ENCODE measurements at regions not wholly inside any gene's neighbourhood (a gene's known extent, or its start where the extent isn't known, plus 50 kb on each side); places are given as distances from the start of the nearest gene placed in this dataset.

DNA sequence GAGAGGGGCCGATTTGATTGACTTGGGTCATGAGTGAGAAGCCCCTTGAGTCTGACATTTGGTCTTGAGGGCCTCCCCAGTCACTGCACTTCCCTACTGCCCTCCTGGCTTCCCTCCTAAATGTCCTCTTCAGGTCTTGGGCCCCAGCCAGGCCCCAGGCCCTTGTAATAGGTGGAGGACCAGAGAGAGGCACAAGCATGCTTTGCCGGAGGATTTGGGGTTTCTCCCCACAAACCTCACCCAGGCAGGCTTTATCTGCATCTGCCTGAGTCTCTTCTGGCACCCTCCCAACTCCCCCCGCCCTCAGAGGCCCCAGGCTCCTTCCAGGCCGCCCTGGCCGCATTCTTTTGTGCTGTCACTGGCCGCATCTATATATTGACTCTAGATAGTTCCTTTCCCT is 270.7 kb downstream of the HAUS1 start:
- Histone ChIP-seq H3K9me3 (ENCODE audit: control insufficient read depth in 5 of 5, low read length in 5 of 5) (no peaks in the 10 kb centered on the region), H3K27ac (ENCODE audit: low read depth, low read length) (no peak overlapping the region), H3K4me3 (ENCODE audit: low read depth in 1 of 5, low read length in 5 of 5) (no peak overlapping the region), H3K9ac (ENCODE audit: low read length in 5 of 5) (no peak overlapping the region), H3K4me1 (ENCODE audit: control insufficient read depth in 5 of 5, insufficient read depth in 5 of 5, low read length in 5 of 5) (no peaks in the 10 kb centered on the region), H3K36me3 (ENCODE audit: control insufficient read depth in 5 of 5, insufficient read depth in 5 of 5, low read length in 5 of 5) (no peaks in the 10 kb centered on the region), H3K27me3 (ENCODE audit: control insufficient read depth in 5 of 5, insufficient read depth in 4 of 5, low read length in 5 of 5) (no peaks in the 10 kb centered on the region)

DNA sequence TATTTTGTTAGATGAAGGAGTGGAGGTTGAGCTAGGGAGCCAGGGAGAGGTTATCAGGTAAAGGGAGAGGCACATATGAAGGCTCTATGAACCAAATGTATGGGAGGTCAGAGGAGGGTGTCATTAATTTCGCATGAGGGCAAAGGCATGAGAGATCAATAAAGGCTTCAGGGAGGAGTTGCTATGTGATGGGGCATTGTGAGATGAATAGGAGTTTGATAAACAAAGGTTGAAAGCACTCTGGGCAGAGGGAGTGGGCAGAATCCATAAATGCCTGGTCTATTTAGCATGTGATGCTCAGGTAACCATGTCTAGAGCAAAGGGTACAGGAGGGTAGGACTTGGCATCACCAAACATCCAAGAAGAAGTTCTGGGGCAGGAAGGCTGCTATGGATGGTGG is 273.4 kb downstream of the HAUS1 start:
- no peaks in the 10 kb centered on the region for H3K4me1 ChIP-seq (ENCODE audit: control insufficient read depth in 5 of 5, insufficient read depth in 5 of 5, low read length in 5 of 5)

DNA sequence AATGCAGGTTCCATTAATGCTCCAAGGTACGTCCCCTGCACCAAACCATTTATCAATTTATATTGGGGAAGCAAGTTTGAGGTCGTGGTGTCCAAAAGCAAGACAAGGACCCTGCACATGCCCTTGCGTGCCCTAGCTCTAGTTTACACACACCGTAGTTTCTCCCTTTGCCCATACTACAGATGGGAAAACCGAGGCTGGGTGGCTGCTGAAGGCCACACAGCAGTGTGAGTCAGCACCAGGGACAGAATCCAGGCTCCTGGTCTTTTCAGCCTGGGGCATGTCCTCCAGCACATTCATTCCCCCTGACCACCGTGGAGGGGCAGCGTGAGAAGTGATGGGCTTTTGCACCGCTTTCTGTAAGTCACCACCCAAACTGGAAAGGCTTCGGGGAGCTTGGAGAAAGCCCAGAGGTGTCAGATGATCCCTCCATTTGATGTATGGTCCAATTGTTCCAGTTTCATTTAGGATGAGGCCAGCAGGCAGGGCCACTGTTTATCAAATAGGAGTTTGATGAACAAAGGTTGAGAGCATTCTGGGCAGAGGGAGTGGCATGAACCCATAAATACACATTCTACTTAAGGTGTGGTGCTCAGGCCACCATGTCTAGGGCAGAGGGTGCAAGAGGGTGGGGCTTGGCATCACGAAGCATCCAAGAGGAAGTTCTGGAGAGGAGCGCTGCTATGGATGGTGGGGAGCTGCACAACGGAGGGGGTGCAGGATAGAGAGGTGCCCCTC is 274.1 kb downstream of the HAUS1 start:
- Histone ChIP-seq H3K27ac (ENCODE audit: low read depth, low read length) (no peak overlapping the region), H3K4me1 (ENCODE audit: control insufficient read depth in 5 of 5, insufficient read depth in 5 of 5, low read length in 5 of 5) (no peaks in the 10 kb centered on the region), H3K9ac (ENCODE audit: low read length in 5 of 5) (no peak overlapping the region), H3K36me3 (ENCODE audit: control insufficient read depth in 5 of 5, insufficient read depth in 5 of 5, low read length in 5 of 5) (no peaks in the 10 kb centered on the region), H3K9me3 (ENCODE audit: control insufficient read depth in 5 of 5, low read length in 5 of 5) (no peaks in the 10 kb centered on the region), H3K4me3 (ENCODE audit: low read depth in 1 of 5, low read length in 5 of 5) (no peak overlapping the region), H3K27me3 (ENCODE audit: control insufficient read depth in 5 of 5, insufficient read depth in 4 of 5, low read length in 5 of 5) (no peaks in the 10 kb centered on the region)

More for the DNA sequence above, 273.4 kb downstream of the HAUS1 start:
- H3K27ac ChIP-seq (ENCODE audit: low read depth, low read length): no peak overlapping the region
- H3K9ac ChIP-seq (ENCODE audit: low read length in 5 of 5): no peak overlapping the region
- H3K27me3 ChIP-seq (ENCODE audit: control insufficient read depth in 5 of 5, insufficient read depth in 4 of 5, low read length in 5 of 5): no peaks in the 10 kb centered on the region
- no peaks in the 10 kb centered on the region for H3K9me3 ChIP-seq (ENCODE audit: control insufficient read depth in 5 of 5, low read length in 5 of 5)
- no peaks in the 10 kb centered on the region for H3K36me3 ChIP-seq (ENCODE audit: control insufficient read depth in 5 of 5, insufficient read depth in 5 of 5, low read length in 5 of 5)
- no peak overlapping the region for H3K4me3 ChIP-seq (ENCODE audit: low read depth in 1 of 5, low read length in 5 of 5)

- H3K9ac ChIP-seq (ENCODE audit: low read length in 5 of 5): no peak overlapping the region
These were observed 274.7 kb downstream of the HAUS1 start for GRCh38 chr18:46378864-46379207.

DNA sequence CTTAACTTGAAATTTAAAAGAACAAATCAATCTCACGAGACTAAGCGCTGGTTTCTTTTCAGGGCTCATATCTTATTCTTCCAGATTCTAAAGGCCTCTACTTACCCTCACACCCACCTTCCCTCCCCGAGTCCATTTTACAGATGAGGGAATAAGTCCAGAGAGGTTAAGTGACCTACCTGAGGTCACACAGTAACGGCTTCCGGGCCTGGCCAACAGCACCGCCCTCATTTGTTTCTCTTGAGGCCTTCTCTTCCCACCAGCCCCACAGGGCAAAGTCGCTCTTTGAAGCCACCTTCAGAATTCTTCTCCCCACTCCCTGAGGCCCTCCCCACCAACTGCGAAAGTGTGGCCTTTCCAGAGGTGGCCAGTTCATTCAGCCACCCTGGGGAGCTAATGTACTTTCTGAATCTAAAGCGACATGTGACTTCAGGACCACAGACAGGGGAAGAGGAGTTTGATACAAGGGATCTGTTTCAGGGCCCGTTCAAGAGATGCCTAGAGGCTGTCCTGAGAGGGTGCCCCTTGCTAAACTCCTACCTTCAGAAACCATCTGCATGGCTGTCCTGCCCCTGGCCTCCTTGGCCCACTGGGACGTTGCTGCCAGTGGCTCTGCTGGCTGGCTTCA is 275.3 kb downstream of the HAUS1 start:
- H3K9ac ChIP-seq (ENCODE audit: low read length in 5 of 5): no peak overlapping the region
- H3K4me1 ChIP-seq (ENCODE audit: control insufficient read depth in 5 of 5, insufficient read depth in 5 of 5, low read length in 5 of 5): no peaks in the 10 kb centered on the region
- H3K9me3 ChIP-seq (ENCODE audit: control insufficient read depth in 5 of 5, low read length in 5 of 5): no peaks in the 10 kb centered on the region
- H3K4me3 ChIP-seq (ENCODE audit: low read depth in 1 of 5, low read length in 5 of 5): no peak overlapping the region
- H3K36me3 ChIP-seq (ENCODE audit: control insufficient read depth in 5 of 5, insufficient read depth in 5 of 5, low read length in 5 of 5): no peaks in the 10 kb centered on the region
- H3K27me3 ChIP-seq (ENCODE audit: control insufficient read depth in 5 of 5, insufficient read depth in 4 of 5, low read length in 5 of 5): no peaks in the 10 kb centered on the region
- no peak overlapping the region for H3K27ac ChIP-seq (ENCODE audit: low read depth, low read length)

More at GRCh38 chr18:46378864-46379207, 274.7 kb downstream of the HAUS1 start:
- no peaks in the 10 kb centered on the region for H3K9me3 ChIP-seq (ENCODE audit: control insufficient read depth in 5 of 5, low read length in 5 of 5)
- H3K4me3 ChIP-seq (ENCODE audit: low read depth in 1 of 5, low read length in 5 of 5): no peak overlapping the region
- no peaks in the 10 kb centered on the region for H3K36me3 ChIP-seq (ENCODE audit: control insufficient read depth in 5 of 5, insufficient read depth in 5 of 5, low read length in 5 of 5)
- no peaks in the 10 kb centered on the region for H3K4me1 ChIP-seq (ENCODE audit: control insufficient read depth in 5 of 5, insufficient read depth in 5 of 5, low read length in 5 of 5)
- H3K27me3 ChIP-seq (ENCODE audit: control insufficient read depth in 5 of 5, insufficient read depth in 4 of 5, low read length in 5 of 5): no peaks in the 10 kb centered on the region
- no peak overlapping the region for H3K27ac ChIP-seq (ENCODE audit: low read depth, low read length)

DNA sequence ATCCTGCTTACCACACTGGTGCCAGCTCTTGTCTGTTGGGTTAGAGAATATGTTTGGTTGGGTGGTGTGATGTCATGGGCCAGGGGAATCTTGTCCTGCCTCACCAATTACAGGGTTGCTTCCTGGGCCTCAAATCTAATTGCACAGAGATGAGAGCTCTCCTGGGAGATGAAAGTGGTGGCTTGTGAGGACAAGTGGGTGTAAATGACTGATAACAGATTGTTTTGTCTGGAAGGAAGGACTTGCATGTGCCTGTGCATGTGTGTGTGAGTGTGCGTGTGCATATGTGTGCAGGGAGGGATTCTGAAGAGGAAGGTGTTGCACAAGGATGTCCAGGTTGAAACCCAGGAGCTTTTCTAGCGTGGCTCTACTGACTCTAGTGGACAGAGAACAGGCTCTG is 271.9 kb downstream of the LOXHD1 start:
- Histone ChIP-seq H3K9me3 (ENCODE audit: control insufficient read depth in 5 of 5, low read length in 5 of 5) (no peaks in the 10 kb centered on the region), H3K4me1 (ENCODE audit: control insufficient read depth in 5 of 5, insufficient read depth in 5 of 5, low read length in 5 of 5) (peaks cover 5 to 17% (median 17%) of the 10 kb centered on the region in 5 donors), H3K27me3 (ENCODE audit: control insufficient read depth in 5 of 5, insufficient read depth in 4 of 5, low read length in 5 of 5) (no peaks in the 10 kb centered on the region), H3K4me3 (ENCODE audit: low read depth in 1 of 5, low read length in 5 of 5) (no peak overlapping the region), H3K36me3 (ENCODE audit: control insufficient read depth in 5 of 5, insufficient read depth in 5 of 5, low read length in 5 of 5) (no peaks in the 10 kb centered on the region), H3K27ac (ENCODE audit: low read depth, low read length) (no peak overlapping the region), H3K9ac (ENCODE audit: low read length in 5 of 5) (no peak overlapping the region)

DNA sequence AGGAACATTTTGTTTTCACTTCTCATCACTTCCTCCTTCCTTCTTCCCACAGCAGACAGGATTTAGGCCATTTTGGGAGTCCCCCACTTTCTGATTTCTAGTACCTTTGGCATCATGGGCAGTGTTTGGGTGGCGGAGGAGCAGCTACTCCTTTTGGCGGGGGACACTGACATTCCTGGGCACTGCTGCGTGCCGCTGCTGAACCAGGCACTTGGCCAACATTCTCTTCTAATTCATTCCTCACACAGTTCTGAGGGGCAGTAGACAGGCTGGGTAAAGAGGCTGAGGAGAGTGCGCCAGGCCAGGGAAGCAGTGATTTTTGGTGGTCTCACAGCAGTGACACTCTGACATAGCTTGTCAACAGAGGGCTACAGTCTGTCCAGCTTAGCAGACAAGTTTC is 270.2 kb downstream of the LOXHD1 start:
- H3K4me1 ChIP-seq (ENCODE audit: control insufficient read depth in 5 of 5, insufficient read depth in 5 of 5, low read length in 5 of 5): peaks cover 5 to 17% (median 17%) of the 10 kb centered on the region in 5 donors
- H3K9me3 ChIP-seq (ENCODE audit: control insufficient read depth in 5 of 5, low read length in 5 of 5): no peaks in the 10 kb centered on the region
- H3K27ac ChIP-seq (ENCODE audit: low read depth, low read length): no peak overlapping the region
- no peaks in the 10 kb centered on the region for H3K27me3 ChIP-seq (ENCODE audit: control insufficient read depth in 5 of 5, insufficient read depth in 4 of 5, low read length in 5 of 5)
- H3K36me3 ChIP-seq (ENCODE audit: control insufficient read depth in 5 of 5, insufficient read depth in 5 of 5, low read length in 5 of 5): peaks cover 0 to 2% (median 0%) of the 10 kb centered on the region in 5 donors
- no peak overlapping the region for H3K9ac ChIP-seq (ENCODE audit: low read length in 5 of 5)
- H3K4me3 ChIP-seq (ENCODE audit: low read depth in 1 of 5, low read length in 5 of 5): peak overlapping the region in 1 of 5 donors; percentile 9

- no peak overlapping the region for H3K9ac ChIP-seq (ENCODE audit: low read length in 5 of 5)
- H3K9me3 ChIP-seq (ENCODE audit: control insufficient read depth in 5 of 5, low read length in 5 of 5): no peaks in the 10 kb centered on the region
- H3K4me3 ChIP-seq (ENCODE audit: low read depth in 1 of 5, low read length in 5 of 5): no peak overlapping the region
- peaks cover 5 to 17% (median 17%) of the 10 kb centered on the region in 5 donors for H3K4me1 ChIP-seq (ENCODE audit: control insufficient read depth in 5 of 5, insufficient read depth in 5 of 5, low read length in 5 of 5)
- H3K36me3 ChIP-seq (ENCODE audit: control insufficient read depth in 5 of 5, insufficient read depth in 5 of 5, low read length in 5 of 5): peaks cover 0 to 4% (median 0%) of the 10 kb centered on the region in 5 donors
- no peaks in the 10 kb centered on the region for H3K27me3 ChIP-seq (ENCODE audit: control insufficient read depth in 5 of 5, insufficient read depth in 4 of 5, low read length in 5 of 5)
- no peak overlapping the region for H3K27ac ChIP-seq (ENCODE audit: low read depth, low read length)
These were observed 269.4 kb downstream of the LOXHD1 start for GRCh38 chr18:46387441-46388131.

GRCh38 chr18:46388286-46388685 is 268.7 kb downstream of the LOXHD1 start:
- Histone ChIP-seq H3K9ac (ENCODE audit: low read length in 5 of 5) (no peak overlapping the region), H3K27ac (ENCODE audit: low read depth, low read length) (no peak overlapping the region), H3K36me3 (ENCODE audit: control insufficient read depth in 5 of 5, insufficient read depth in 5 of 5, low read length in 5 of 5) (peaks cover 0 to 4% (median 0%) of the 10 kb centered on the region in 5 donors), H3K4me1 (ENCODE audit: control insufficient read depth in 5 of 5, insufficient read depth in 5 of 5, low read length in 5 of 5) (peaks cover 5 to 17% (median 17%) of the 10 kb centered on the region in 5 donors), H3K4me3 (ENCODE audit: low read depth in 1 of 5, low read length in 5 of 5) (no peak overlapping the region), H3K27me3 (ENCODE audit: control insufficient read depth in 5 of 5, insufficient read depth in 4 of 5, low read length in 5 of 5) (no peaks in the 10 kb centered on the region), H3K9me3 (ENCODE audit: control insufficient read depth in 5 of 5, low read length in 5 of 5) (no peaks in the 10 kb centered on the region)

- no peaks in the 10 kb centered on the region for H3K27me3 ChIP-seq (ENCODE audit: control insufficient read depth in 5 of 5, insufficient read depth in 4 of 5, low read length in 5 of 5)
- H3K4me3 ChIP-seq (ENCODE audit: low read depth in 1 of 5, low read length in 5 of 5): no peak overlapping the region
- no peak overlapping the region for H3K27ac ChIP-seq (ENCODE audit: low read depth, low read length)
- H3K9ac ChIP-seq (ENCODE audit: low read length in 5 of 5): no peak overlapping the region
- peaks cover 5 to 28% (median 6%) of the 10 kb centered on the region in 5 donors for H3K4me1 ChIP-seq (ENCODE audit: control insufficient read depth in 5 of 5, insufficient read depth in 5 of 5, low read length in 5 of 5)
- H3K36me3 ChIP-seq (ENCODE audit: control insufficient read depth in 5 of 5, insufficient read depth in 5 of 5, low read length in 5 of 5): peaks cover 0 to 4% (median 0%) of the 10 kb centered on the region in 5 donors
- no peaks in the 10 kb centered on the region for H3K9me3 ChIP-seq (ENCODE audit: control insufficient read depth in 5 of 5, low read length in 5 of 5)
These were observed 264.4 kb downstream of the LOXHD1 start for GRCh38 chr18:46392576-46392975.

All from subcutaneous abdominal adipose tissue (tissue), 5 donors.